Activated T-cell treated with anti-CD3 and anti-CD28 coated beads, Interleukin-2, amount 50 U/mL, for 4 hours (primary cell): ENCODE measurements at regions not wholly inside any gene's neighbourhood (a gene's known extent, or its start where the extent isn't known, plus 50 kb on each side); places are given as distances from the start of the nearest gene placed in this dataset.
"Not testable (repeated sequence)": the region's sequence is repeated elsewhere in the genome, so short reads cannot be mapped to it uniquely, and the experiment has no call there.

Source experiments
- ATAC-seq, 2 donors: fragments of 200-7000 bp; cut with Tn5 transposase; one replicate each; pipeline ENCODE4 v1.10.0; 2021
- DNase-seq: peaks from one replicate; pipeline ENCODE4 v3.0.0-alpha.2; 2020
- H3K27me3 Mint-ChIP-seq: one replicate; pipeline ENCODE4 v1.8.0; 2021; ENCODE audit warnings: low read depth, mixed read lengths
- H3K36me3 Mint-ChIP-seq: one replicate; pipeline ENCODE4 v1.8.0; 2022; ENCODE audit warnings: mixed read lengths; ENCODE audit not compliant: insufficient read depth
- H3K4me1 Mint-ChIP-seq: one replicate; pipeline ENCODE4 v1.8.0; 2021; ENCODE audit warnings: low read depth, mixed read lengths
- H3K4me3 Mint-ChIP-seq: one replicate; pipeline ENCODE4 v1.8.0; 2021; ENCODE audit warnings: mild to moderate bottlenecking, moderate library complexity, mixed read lengths
- H3K9me3 Mint-ChIP-seq: one replicate; pipeline ENCODE4 v1.8.0; 2021; ENCODE audit warnings: mixed read lengths

GRCh38 chrX:150212672-150213480 is 150.2 kb upstream of the MAMLD1 start:
- no peak for DNase-seq
- H3K4me3 Mint-ChIP-seq = no peak overlapping the region
- ATAC-seq = no peak

GRCh38 chrX:150213481-150214030 is 149.6 kb upstream of the MAMLD1 start:
- no peaks in the 10 kb centered on the region for H3K9me3 Mint-ChIP-seq
- no peaks in the 10 kb centered on the region for H3K27me3 Mint-ChIP-seq
- H3K4me3 Mint-ChIP-seq = no peak overlapping the region
- no peak for DNase-seq
- no peaks in the 10 kb centered on the region for H3K4me1 Mint-ChIP-seq
- H3K36me3 Mint-ChIP-seq = no peaks in the 10 kb centered on the region
- no peak for ATAC-seq

More at GRCh38 chrX:150212672-150213480, 150.2 kb upstream of the MAMLD1 start:
- no peaks in the 10 kb centered on the region for H3K9me3 Mint-ChIP-seq
- H3K36me3 Mint-ChIP-seq = no peaks in the 10 kb centered on the region
- H3K4me1 Mint-ChIP-seq = no peaks in the 10 kb centered on the region
- no peaks in the 10 kb centered on the region for H3K27me3 Mint-ChIP-seq

GRCh38 chrX:150216000-150216399 is 147.1 kb upstream of the MAMLD1 start:
- not testable (repeated sequence) for H3K27me3 Mint-ChIP-seq, H3K4me1 Mint-ChIP-seq, DNase-seq, ATAC-seq, H3K36me3 Mint-ChIP-seq, H3K9me3 Mint-ChIP-seq, H3K4me3 Mint-ChIP-seq

- no peaks in the 10 kb centered on the region for H3K4me1 Mint-ChIP-seq
- H3K36me3 Mint-ChIP-seq = no peaks in the 10 kb centered on the region
- ATAC-seq (no peak), DNase-seq (no peak)
- no peaks in the 10 kb centered on the region for H3K9me3 Mint-ChIP-seq
- H3K4me3 Mint-ChIP-seq = no peak overlapping the region
- H3K27me3 Mint-ChIP-seq = no peaks in the 10 kb centered on the region
Measured at GRCh38 chrX:150216716-150217115, 146.4 kb upstream of the MAMLD1 start.

- H3K27me3 Mint-ChIP-seq = no peaks in the 10 kb centered on the region
- no peaks in the 10 kb centered on the region for H3K9me3 Mint-ChIP-seq
- H3K4me1 Mint-ChIP-seq = no peaks in the 10 kb centered on the region
- no peak for ATAC-seq
- DNase-seq = no peak
- H3K36me3 Mint-ChIP-seq = no peaks in the 10 kb centered on the region
- no peak overlapping the region for H3K4me3 Mint-ChIP-seq
Measured at GRCh38 chrX:150217609-150218008, 145.5 kb upstream of the MAMLD1 start.

GRCh38 chrX:150219374-150220185 is 143.5 kb upstream of the MAMLD1 start:
- Mint-ChIP-seq H3K36me3 (no peaks in the 10 kb centered on the region), H3K4me1 (no peaks in the 10 kb centered on the region), H3K4me3 (no peak overlapping the region), H3K9me3 (no peaks in the 10 kb centered on the region), H3K27me3 (no peaks in the 10 kb centered on the region)
- DNase-seq (no peak), ATAC-seq (no peak)

- Mint-ChIP-seq H3K4me3 (no peak overlapping the region), H3K36me3 (no peaks in the 10 kb centered on the region), H3K9me3 (no peaks in the 10 kb centered on the region)
Measured at GRCh38 chrX:150223176-150224015, 139.7 kb upstream of the MAMLD1 start.

GRCh38 chrX:150224676-150225075 is 138.4 kb upstream of the MAMLD1 start:
- Mint-ChIP-seq H3K27me3 (no peaks in the 10 kb centered on the region), H3K4me1 (no peaks in the 10 kb centered on the region), H3K36me3 (no peaks in the 10 kb centered on the region), H3K4me3 (no peak overlapping the region), H3K9me3 (no peaks in the 10 kb centered on the region)
- ATAC-seq = no peak
- no peak for DNase-seq

More at GRCh38 chrX:150223176-150224015, 139.7 kb upstream of the MAMLD1 start:
- Mint-ChIP-seq H3K27me3 (no peaks in the 10 kb centered on the region), H3K4me1 (no peaks in the 10 kb centered on the region)
- DNase-seq = no peak
- no peak for ATAC-seq

GRCh38 chrX:150225266-150225665 is 137.9 kb upstream of the MAMLD1 start:
- ATAC-seq (no peak), DNase-seq (no peak)
- no peaks in the 10 kb centered on the region for H3K9me3 Mint-ChIP-seq
- H3K36me3 Mint-ChIP-seq = no peaks in the 10 kb centered on the region
- H3K27me3 Mint-ChIP-seq = no peaks in the 10 kb centered on the region
- no peak overlapping the region for H3K4me3 Mint-ChIP-seq
- H3K4me1 Mint-ChIP-seq = no peaks in the 10 kb centered on the region

- Mint-ChIP-seq H3K4me3 (no peak overlapping the region), H3K9me3 (no peaks in the 10 kb centered on the region), H3K4me1 (no peaks in the 10 kb centered on the region), H3K27me3 (no peaks in the 10 kb centered on the region), H3K36me3 (no peaks in the 10 kb centered on the region)
- no peak for DNase-seq
- no peak for ATAC-seq
Measured at GRCh38 chrX:150225756-150226155, 137.4 kb upstream of the MAMLD1 start.

GRCh38 chrX:150226223-150226965 is 136.7 kb upstream of the MAMLD1 start:
- Mint-ChIP-seq H3K36me3 (no peaks in the 10 kb centered on the region), H3K4me3 (no peak overlapping the region), H3K27me3 (no peaks in the 10 kb centered on the region), H3K4me1 (no peaks in the 10 kb centered on the region), H3K9me3 (no peaks in the 10 kb centered on the region)
- no peak for ATAC-seq
- DNase-seq = no peak

GRCh38 chrX:150227321-150227860 is 135.7 kb upstream of the MAMLD1 start:
- no peaks in the 10 kb centered on the region for H3K9me3 Mint-ChIP-seq

GRCh38 chrX:150227873-150228410 is 135.2 kb upstream of the MAMLD1 start:
- no peak for ATAC-seq
- Mint-ChIP-seq H3K36me3 (no peaks in the 10 kb centered on the region), H3K27me3 (no peaks in the 10 kb centered on the region), H3K9me3 (no peaks in the 10 kb centered on the region), H3K4me1 (no peaks in the 10 kb centered on the region), H3K4me3 (no peak overlapping the region)
- DNase-seq = no peak

More at GRCh38 chrX:150227321-150227860, 135.7 kb upstream of the MAMLD1 start:
- no peak for ATAC-seq
- Mint-ChIP-seq H3K36me3 (no peaks in the 10 kb centered on the region), H3K27me3 (no peaks in the 10 kb centered on the region), H3K4me1 (no peaks in the 10 kb centered on the region), H3K4me3 (no peak overlapping the region)
- DNase-seq = no peak
